ENCODE measurements at regions not wholly inside any gene's neighbourhood (a gene's known extent, or its start where the extent isn't known, plus 50 kb on each side); places are given as distances from the start of the nearest gene placed in this dataset.

- no peak for DNase-seq
- ATAC-seq, result no peak
These were observed 290.0 kb upstream of the SEMA3A start for GRCh38 chr7:84484502-84485079.

- no peak for DNase-seq
These were observed 287.9 kb upstream of the SEMA3A start for GRCh38 chr7:84482476-84482875.

GRCh38 chr7:84479059-84479458, 284.5 kb upstream of the SEMA3A start:
- no peak for DNase-seq

More at GRCh38 chr7:84482476-84482875, 287.9 kb upstream of the SEMA3A start:
- ATAC-seq, result no peak

GRCh38 chr7:84477786-84478478, 283.3 kb upstream of the SEMA3A start:
- ATAC-seq, result no peak

More at GRCh38 chr7:84479059-84479458, 284.5 kb upstream of the SEMA3A start:
- no peak for ATAC-seq

GRCh38 chr7:84474436-84474835, 279.8 kb upstream of the SEMA3A start:
- ATAC-seq, result no peak
- DNase-seq, result no peak

More at GRCh38 chr7:84477786-84478478, 283.3 kb upstream of the SEMA3A start:
- DNase-seq, result no peak

- ATAC-seq (no peak), DNase-seq (no peak)
These were observed 277.0 kb upstream of the SEMA3A start for GRCh38 chr7:84471576-84471975.

- ATAC-seq (no peak), DNase-seq (no peak)
These were observed 274.4 kb upstream of the SEMA3A start for GRCh38 chr7:84469034-84469433.

GRCh38 chr7:84462259-84462658, 267.7 kb upstream of the SEMA3A start:
- ATAC-seq, result no peak
- no peak for DNase-seq

- DNase-seq (no peak), ATAC-seq (no peak)
These were observed 266.5 kb upstream of the SEMA3A start for GRCh38 chr7:84461093-84461492.

- ATAC-seq, result no peak
- DNase-seq, result no peak
These were observed 261.2 kb upstream of the SEMA3A start for GRCh38 chr7:84455788-84456187.

- DNase-seq, result no peak
- no peak for ATAC-seq
These were observed 259.8 kb upstream of the SEMA3A start for GRCh38 chr7:84454174-84454959.

- DNase-seq (no peak), ATAC-seq (no peak)
These were observed 258.0 kb upstream of the SEMA3A start for GRCh38 chr7:84452618-84453017.

- DNase-seq (no peak), ATAC-seq (no peak)
These were observed 256.2 kb upstream of the SEMA3A start for GRCh38 chr7:84450772-84451171.

- no peak for ATAC-seq
- DNase-seq, result no peak
These were observed 253.2 kb upstream of the SEMA3A start for GRCh38 chr7:84447636-84448293.

- DNase-seq, result no peak
- peak; percentile 28 for ATAC-seq
These were observed 252.4 kb upstream of the SEMA3A start for GRCh38 chr7:84446991-84447480.

GRCh38 chr7:84425702-84426259, 231.2 kb upstream of the SEMA3A start:
- DNase-seq (no peak), ATAC-seq (no peak)

- no peak for ATAC-seq
- DNase-seq, result no peak
These were observed 228.2 kb upstream of the SEMA3A start for GRCh38 chr7:84422790-84423189.

- DNase-seq, result no peak
- no peak for ATAC-seq
These were observed 217.8 kb upstream of the SEMA3A start for GRCh38 chr7:84412161-84412969.

GRCh38 chr7:84399661-84400060, 205.1 kb upstream of the SEMA3A start:
- ATAC-seq (no peak), DNase-seq (no peak)

- DNase-seq (no peak), ATAC-seq (no peak)
These were observed 199.6 kb upstream of the SEMA3A start for GRCh38 chr7:84394219-84394618.

GRCh38 chr7:84393786-84394185, 199.2 kb upstream of the SEMA3A start:
- ATAC-seq (no peak), DNase-seq (no peak)

All from stimulated activated naive CD8-positive, alpha-beta T cell treated with anti-CD3 and anti-CD28 coated beads, Interleukin-15, Interleukin-2, amounts not matched to agents 100 U/mL and 50 U/mL, for 24 hours (primary cell).